Liver (tissue), 3 donors: ENCODE measurements at regions not wholly inside any gene's neighbourhood (a gene's known extent, or its start where the extent isn't known, plus 50 kb on each side); places are given as distances from the start of the nearest gene placed in this dataset.

ENCODE experiments used
- ATF3 ChIP-seq: IDR thresholded peaks from 2 replicates; pipeline ENCODE4 v1.6.1; 2016; ENCODE audit warnings: antibody characterized with exemption
- CTCF ChIP-seq: fragments of 150-350 bp; IDR thresholded peaks from 2 replicates; pipeline ENCODE4 v1.5.1; 2017; ENCODE audit warnings: improper control_type of control experiment, low read depth, low read length; ENCODE audit not compliant: missing input control
- RAD21 ChIP-seq, 2 donors: IDR thresholded peaks; 2 replicates each; pipeline ENCODE4 v1.6.1; 2016; ENCODE audit warnings: antibody characterized with exemption in 2 of 2, mild to moderate bottlenecking in 2 of 2
- REST ChIP-seq: IDR thresholded peaks from 2 replicates; pipeline ENCODE4 v1.6.1; 2016; ENCODE audit warnings: antibody characterized with exemption, mild to moderate bottlenecking
- RXRA ChIP-seq, 2 donors: IDR thresholded peaks; 2 replicates each; pipeline ENCODE4 v1.6.1; 2017 to 2018; ENCODE audit warnings: antibody characterized with exemption in 2 of 2, mild to moderate bottlenecking in 1 of 2
- TAF1 ChIP-seq: conservative IDR thresholded peaks from 2 replicates; pipeline ENCODE4 v1.6.1; 2016; ENCODE audit warnings: antibody characterized with exemption, mild to moderate bottlenecking
- YY1 ChIP-seq: IDR thresholded peaks from 2 replicates; pipeline ENCODE4 v1.6.1; 2016; ENCODE audit warnings: antibody characterized with exemption, mild to moderate bottlenecking
- ZBTB33 ChIP-seq: IDR thresholded peaks from 2 replicates; pipeline ENCODE4 v1.6.1; 2016; ENCODE audit warnings: antibody characterized with exemption
- donor health status: healthy.
- donor health status: healthy.

- TF ChIP-seq CTCF (no peak), RXRA (IDR thresholded peaks at IDR 0.05) (no peak), YY1 (no peak), ATF3 (no peak), ZBTB33 (no peak), REST (no peak), TAF1 (no peak), RAD21 (IDR thresholded peaks at IDR 0.05) (no peak)
These were observed 64.4 kb upstream of the FGF3 start for GRCh38 chr11:69883292-69884255.
